ENCODE measurements at regions not wholly inside any gene's neighbourhood (a gene's known extent, or its start where the extent isn't known, plus 50 kb on each side); places are given as distances from the start of the nearest gene placed in this dataset.
"Not testable (repeated sequence)": the region's sequence is repeated elsewhere in the genome, so short reads cannot be mapped to it uniquely, and the experiment has no call there.

DNA sequence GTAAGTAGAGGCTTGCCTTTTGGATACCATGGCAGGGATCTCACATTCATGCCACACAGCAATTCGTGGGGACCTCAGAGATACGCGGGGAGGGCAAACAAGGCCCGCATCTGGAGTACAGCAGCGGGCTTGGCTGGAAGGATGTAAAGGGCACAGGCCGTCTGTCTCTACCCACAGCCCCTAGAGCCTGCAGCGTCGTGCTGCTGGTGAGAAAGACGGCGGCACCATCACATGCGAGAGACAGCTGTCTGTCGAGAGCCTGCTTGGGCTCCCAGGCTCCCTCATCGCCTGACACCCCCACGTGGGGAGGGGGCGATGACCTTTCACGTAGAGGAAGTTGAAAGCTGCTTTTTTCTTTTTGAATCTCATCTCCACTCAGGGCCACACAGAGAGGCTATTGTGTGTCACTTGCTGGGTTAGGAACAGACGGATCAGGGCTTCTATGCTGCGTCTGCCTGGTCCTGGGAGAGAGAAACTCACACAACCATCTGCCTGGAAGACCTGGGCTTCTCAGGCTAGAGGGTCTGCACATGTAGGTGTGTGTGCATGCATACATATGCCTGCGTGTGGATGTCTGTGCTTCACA, 134.6 kb upstream of the PPP1R26 start:
- DNase-seq: no peak

DNA sequence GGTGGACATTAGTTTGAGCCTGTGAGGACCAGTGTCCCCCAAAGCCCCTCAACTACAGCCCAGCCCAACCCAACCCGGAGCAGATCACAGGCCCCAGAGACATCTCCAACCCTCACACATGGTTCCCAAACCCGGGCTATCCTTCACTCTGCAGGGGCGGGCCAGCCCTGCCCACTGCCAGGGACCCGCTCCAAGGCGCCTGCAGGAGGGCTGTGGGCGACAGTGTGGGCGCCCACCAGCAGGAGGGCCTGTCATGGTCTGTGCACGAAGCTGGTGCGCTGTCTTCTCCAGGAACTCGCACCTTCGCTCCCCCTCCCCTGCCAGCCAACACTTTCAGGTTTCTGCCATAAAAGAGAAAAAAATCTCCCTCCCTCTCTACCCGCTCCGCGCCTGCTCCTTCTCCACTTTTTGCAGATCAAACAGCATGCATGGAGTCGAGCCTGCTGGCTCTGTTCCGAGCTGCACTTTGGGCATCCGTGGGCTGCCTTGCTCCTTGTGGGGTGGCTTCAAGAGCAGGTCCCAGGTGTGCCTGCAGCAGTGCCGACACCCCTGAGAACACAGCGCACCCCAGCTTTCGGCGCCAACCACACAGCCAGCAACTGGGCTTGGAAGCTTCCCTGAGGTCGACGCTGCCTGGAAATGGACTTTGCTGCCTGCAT, 133.7 kb upstream of the PPP1R26 start:
- DNase-seq: no peak

DNA sequence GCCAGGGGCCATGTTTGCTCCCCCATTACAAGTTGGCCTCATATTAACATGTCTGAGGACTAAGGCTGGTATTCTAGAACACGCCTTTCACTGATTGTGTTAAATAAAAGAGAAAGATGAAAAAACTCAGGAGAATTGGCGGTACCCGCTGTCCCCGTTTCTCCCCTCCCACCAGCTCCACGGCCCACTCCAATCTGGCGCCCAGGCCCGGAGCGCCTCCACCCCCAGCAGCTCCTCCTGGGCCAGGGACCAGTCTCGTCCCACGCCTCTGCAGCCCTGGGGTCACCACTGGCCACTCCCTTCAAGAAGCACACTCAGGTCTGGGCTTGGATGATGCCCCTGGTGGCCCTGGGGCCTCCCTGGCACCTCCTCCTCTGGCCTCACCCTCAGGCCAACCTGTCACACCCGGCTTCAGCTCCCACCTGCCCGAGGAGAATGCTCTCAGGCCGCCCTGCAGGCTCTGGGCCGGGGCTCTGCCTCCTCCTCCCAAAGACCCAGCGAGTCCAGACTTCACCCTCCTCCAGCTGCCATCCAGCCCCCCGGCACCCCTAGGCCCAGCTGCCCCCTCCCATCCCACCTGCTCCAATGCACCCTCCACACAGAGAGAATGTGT, 133.0 kb upstream of the PPP1R26 start:
- no peak for DNase-seq

DNA sequence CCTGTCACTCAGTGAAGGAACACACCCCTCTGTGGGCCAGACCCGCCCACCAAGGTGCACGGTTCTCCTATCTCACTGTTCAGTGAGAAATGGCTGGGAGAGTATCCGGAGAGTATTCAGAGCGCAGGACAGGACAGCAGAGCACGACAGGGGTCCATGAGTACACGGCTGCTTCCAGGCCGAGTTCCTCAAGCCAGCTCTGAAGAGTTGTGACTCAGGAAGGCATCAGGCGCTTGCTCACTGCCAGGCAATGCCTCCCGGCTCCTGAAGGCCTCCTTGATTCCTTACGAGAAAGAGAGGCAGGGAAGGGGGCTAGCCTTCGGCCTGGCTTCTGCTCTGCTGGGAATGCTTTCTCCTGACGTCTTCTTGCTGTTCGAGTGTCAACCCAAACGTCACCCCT, 132.1 kb upstream of the PPP1R26 start:
- DNase-seq: no peak

DNA sequence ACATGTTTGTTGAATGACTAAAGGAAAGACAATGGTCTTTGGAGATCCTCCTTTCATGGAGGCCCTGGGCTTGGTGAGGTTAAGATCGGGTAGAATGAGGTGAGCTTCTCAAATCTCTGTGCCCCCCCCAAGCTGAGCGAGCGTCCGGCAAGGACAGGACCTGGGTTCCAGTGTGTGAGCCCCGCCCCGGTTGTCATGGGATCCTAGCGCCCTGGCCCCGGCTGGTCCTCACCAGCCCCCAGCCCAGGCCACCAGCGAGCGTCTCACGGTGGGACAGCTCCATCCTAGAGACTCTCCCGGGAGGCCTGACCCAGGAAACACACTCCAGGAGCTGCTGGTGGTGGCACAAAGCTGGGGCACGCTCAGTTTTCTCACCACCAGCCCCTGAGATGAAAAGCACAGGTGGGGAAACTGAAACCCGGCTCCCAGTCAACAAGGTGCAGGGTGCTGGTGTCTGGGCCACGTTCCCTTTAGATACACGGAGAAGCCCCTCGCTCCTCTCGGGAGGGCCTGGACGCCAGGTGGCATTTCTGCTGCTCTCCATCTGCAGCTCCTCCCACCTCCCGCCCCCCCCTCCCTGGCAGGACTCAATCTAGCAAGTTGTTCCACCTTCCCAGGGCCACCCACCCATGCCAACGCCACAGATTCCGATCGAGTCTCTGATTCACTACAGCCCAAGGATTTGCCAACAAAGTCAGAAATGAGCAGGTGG, 131.3 kb upstream of the PPP1R26 start:
- no peak for DNase-seq

DNA sequence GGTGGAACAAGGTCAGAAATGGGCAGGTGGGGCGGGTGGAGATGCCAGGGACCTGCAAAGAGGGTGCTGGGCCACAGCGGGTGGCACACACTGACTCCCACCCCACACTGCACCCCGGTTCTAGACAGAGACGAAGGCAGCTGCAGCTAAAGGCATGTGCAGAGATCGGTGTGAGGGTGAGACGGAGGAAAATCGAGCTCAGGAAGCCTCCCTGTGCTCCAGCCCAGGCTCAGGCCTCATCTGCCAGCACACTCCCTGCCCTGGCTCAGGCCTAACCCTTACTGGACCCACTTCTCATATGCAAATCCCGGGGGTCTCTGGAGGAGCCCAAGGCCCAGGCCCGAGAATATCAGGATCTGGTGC, 130.8 kb upstream of the PPP1R26 start:
- no peak for DNase-seq

DNA sequence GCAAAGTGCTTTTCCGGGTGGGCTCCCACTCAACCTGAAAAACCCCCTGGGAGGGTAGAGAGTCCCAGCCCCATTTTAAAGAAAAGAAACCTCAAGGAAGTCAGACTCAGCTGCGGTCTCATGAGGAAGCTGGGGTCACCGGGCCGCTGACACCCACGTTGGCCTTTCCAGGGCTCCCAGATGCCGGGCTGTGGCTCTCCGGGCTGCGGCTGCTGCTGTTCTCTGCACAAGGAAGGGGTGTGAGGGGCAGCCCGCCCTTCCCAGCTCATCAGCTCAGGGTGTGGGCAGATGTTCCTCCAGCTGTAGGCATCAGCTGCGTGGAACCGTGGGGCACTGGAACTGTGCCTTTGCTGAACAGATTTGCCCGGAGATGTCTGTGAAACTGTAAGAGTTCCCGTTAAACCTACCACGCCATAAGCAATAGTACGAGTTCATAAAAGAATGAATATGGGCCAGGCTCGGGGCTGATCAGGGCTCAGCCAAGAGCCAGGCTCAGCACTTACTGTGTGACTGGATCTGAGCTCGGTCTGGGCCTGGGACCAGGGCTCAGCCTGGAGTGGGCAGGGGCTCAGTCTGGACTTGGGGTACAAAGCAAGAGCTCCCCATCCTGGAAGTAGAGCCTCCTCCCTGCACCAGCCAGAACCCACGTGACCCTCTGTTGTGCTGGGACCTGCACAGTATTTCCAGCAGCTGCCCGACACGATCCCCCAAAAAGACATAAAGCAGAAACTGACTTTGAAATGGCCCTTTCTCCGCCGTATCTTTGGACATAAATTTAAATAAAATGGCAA, 130.2 kb upstream of the PPP1R26 start:
- no peak for DNase-seq

DNA sequence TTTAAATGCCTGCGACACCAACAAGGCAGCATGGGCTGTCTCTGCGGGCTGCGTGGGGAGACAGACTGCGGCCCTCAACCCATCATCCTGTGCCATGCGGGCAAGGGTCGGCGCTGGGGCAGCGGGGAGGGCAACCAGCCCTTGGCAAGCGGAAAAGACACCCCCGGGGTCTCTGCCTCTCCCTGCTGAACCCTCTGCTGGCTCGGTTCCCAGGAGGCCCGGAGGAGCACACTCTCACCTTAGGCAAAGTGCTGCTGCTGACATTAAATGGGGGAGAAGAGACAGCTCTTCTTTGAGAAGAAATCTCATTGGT, 129.6 kb upstream of the PPP1R26 start:
- DNase-seq: no peak

DNA sequence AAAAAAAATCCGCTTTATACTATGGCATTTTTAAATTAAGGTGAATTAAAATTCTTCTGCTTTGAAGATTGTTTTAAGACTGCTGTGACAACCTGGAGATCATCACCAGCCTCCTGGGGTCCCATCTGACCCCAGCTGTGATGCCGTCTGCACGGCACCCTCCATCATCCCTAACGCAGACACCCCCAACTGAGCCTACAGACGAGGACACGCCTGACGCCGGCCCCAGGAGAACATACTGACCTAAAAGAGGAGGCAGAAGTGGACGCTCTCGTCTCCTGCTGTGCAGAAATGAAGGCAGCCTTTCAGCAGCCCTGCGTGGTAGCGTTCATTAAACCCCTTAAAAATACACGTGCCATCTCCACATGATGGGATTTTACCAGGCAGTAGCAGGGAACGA, 125.6 kb upstream of the PPP1R26 start:
- DNase-seq: no peak

DNA sequence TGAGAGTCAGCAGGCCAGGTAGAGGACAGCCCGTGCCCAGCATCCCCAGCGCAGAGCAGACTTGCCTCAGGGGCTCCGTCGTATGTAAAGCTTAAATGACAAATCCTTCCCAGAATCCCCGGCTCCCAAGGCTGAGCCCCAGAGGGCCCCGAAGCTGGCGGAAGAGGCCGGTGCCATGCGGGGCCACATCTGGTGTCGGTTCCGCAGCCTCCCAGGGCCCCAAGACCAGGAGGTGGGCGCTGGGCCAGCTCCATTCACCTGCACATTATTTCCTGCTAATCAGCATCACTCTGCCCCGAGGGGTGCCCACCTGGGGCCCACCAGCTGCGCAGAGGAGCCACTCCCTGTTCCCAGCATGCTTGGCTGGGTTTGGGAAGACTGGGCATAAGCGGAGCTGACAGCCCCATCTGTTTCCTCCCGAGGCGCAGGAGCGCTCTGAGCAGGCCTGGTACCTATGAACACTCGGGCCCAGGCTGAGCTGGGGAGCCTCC, 124.0 kb upstream of the PPP1R26 start:
- no peak for DNase-seq

DNA sequence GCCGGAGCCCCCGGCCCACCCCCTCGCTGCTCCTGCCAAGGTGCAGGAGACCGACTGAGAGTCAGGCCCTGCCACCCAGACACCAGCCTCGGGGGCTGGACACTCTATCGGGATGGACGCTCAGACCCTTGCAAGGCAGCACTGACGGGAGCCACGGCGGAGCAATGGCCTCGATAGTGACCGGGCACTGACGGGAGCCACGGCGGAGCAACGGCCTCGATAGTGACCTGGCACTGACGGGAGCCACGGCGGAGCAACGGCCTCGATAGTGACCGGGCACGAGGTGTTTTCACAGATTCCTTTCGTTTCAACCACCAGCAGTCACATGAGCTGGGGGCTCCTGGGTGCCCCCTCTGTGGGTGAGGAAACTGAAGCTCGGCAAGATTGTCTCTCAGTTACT, 123.6 kb upstream of the PPP1R26 start:
- no peak for DNase-seq

DNA sequence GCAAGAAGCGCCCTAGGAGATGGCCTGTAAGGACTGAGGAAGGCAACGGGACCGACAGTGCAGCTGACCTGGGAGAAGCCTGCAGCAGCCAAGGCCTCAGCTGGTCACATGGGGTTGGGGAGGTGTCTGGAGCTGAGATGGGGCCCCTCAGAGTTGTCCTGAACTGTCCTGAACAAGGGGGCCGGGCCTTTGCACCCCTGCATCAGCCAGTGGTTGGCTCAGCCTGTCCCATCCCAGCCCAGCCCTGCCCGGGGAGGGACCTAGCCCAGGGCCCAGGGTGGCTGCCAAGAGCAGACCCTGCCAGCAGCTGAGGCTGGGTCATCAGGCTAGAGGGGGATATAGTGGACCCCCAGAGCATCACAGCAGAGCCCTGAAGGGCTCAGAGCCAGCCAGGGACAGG, 122.8 kb upstream of the PPP1R26 start:
- no peak for DNase-seq

DNA sequence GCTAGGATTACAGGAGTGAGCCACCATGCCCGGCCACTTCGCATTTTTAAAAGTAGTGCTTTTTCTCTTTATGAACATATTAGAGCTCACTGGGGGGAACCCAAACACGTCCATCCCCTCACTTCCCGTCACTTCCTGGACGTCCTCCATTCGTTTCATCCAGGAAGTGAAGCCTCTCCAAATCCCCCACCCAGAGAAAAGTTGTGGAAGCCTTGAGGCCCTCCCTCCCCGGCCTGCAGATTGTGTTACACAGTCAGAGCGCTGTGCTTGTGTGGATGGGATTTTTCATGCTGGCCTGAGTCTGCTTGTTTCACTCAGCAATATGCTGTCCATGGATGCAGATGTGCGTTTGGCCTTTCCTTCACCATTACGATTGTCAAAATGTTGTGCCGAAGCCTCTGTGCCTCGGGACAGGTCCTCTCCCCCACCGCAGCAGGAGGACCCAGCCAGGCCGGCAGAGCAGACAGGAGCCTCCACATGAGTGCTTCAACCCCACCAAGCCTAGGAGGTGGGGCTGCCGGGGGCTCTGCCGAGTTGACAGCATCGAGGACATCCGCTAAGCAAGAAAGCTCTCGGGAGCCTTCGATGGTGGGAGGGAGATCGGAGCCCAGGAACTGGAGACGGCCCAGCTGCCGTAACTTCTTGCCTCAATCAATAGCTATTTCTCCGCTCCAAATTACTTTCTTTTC, 121.6 kb upstream of the PPP1R26 start:
- DNase-seq: no peak

DNA sequence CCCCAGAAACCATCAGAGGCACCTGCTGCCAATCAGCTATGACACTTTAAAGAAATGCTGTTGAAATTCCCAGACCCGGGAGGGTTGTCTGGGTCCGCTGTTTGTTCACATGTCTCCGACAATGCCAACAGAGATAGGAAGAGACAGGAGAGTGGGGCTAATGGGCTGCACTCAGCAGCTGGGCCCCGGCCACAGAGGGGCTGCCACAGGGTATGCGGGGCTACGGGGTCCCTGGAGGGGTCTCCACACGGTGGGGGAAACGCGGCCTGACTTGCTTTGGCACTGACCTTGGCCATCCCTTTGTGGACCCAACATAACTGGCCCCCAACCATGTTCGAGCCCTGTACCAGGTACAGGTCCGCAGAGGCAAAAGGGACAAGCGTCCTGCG, 121.0 kb upstream of the PPP1R26 start:
- DNase-seq: no peak

DNA sequence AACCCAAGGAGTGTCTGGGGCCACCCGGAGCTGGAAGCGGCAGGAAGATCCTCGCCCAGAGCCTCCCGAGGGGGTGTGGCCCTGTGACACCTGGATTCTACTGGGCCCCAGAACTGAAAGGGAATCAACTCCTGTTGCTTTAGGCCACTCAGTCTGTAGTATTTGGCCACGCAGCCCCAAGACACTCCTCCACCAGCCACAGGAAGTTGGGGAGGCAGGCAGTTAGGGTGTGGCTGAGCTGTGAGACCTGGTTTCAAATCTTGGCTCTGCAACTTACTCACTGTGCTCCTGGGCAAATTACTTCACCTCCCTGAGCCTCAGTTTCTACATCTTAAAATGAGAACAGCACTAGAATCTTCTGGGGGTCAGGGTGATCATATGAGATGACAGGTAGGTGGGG, 119.8 kb upstream of the PPP1R26 start:
- DNase-seq: no peak

DNA sequence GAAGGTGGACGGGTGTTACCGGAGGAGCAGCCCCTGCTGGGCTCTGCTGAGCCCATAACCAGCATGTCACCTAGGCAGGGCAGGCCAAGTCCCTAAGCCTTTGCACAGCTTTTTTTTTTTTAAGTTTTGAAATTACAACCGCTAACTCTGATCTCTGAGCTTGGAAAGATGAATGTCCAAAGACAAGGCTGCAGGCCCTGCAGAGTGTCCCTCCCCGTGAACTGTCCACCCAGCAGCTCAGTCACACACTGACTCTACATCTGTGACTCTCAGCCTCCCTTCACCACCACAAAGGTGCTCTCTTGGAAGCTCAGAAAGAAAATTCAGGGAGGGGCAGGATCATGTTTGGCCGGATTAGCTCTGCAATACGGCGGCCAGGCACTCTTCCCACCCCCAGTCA, 119.0 kb upstream of the PPP1R26 start:
- no peak for DNase-seq

DNA sequence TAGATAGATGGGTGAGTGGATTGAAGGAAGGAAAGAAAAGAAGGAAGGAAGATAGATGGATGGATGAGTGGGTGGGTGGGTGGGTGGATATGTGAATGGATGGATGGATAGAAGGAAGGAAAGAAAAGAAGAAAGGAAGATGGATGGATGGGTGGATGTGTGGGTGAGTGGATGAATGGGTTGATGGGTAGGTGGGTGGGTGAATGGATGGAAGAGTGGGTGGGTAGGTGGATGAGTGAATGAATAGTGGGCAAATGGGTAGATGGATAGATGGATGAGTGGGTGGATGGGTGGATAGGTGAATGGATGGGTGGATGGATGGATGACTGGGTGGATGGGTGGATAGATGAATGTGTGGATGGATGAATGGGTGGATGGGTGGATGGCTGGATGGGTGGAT, 117.9 kb upstream of the PPP1R26 start:
- not testable (repeated sequence) for DNase-seq

DNA sequence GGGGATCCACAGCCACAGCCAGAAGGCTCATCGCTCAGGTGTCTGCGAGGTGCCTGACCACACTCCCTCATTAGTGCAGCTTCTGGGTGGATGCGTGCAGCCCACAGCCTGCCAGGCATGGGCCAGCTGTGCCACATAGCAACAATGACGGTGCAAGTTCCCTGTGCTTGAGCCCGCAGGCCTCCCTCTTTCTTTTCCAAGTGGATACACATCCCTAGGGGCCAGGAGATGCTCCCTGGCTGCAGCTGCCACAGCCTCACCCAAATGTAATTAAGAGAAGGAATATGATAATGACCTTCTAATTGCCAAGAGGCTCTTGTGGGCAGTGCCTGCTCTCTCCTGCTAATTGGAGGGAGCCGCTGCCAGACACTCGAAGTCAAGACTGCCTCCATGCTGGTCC, 116.0 kb upstream of the PPP1R26 start:
- DNase-seq: no peak

DNA sequence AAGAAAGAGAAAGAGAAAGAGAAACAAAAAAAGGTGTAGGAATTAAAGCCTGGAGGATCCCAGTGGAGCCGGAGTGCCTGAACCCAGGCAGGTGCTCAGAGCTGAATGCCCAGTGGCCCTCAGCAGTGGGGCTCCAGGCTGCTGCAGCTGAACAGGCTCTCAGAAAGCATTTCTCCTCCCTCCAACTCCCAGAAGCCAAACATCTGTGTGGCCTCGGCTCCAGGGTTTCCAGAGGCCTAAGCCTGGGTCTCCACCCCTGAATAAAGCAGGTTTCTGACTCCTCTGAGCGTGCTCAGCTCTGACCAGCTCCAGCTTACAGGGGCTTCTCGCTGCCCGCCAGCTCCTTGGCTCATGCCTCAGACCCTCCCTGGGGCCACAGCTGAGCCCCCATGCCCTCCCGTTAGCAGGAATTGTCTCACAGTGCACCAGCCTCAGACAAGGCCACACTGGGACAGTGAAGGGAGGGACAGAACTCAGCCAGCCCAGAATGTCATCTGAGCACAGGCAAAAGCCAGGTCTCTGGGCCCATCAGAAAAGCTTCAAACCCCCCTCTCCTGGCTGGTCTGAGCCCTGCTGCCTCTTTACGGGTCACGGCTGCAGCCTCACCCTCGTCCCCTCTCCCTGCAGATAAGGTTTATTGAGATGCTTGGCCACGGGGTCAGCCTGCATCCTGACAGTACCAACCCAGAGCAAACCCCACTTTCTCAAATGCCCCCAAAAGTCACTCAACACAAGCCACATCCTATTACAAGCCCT, 114.4 kb upstream of the PPP1R26 start:
- no peak for DNase-seq

DNA sequence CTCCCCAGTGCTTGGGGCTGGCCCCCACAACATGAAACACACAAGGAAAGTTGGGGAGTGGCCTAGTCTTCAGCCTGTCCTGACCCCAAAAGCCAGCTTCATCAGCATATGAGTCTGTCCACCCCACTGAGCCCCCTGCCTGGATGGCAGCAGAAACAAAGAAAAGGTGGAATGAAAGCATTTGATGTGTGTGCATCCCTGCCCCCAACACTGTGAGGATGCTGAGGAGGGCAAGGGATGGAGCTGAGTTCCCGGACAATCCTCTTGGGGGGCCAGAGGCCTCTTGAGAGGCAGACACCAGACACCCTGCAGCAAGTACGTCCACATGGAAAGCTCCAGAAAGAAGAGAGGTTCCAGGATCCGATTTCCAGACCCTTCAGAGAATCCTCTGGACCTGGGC, 113.5 kb upstream of the PPP1R26 start:
- DNase-seq: no peak

DNA sequence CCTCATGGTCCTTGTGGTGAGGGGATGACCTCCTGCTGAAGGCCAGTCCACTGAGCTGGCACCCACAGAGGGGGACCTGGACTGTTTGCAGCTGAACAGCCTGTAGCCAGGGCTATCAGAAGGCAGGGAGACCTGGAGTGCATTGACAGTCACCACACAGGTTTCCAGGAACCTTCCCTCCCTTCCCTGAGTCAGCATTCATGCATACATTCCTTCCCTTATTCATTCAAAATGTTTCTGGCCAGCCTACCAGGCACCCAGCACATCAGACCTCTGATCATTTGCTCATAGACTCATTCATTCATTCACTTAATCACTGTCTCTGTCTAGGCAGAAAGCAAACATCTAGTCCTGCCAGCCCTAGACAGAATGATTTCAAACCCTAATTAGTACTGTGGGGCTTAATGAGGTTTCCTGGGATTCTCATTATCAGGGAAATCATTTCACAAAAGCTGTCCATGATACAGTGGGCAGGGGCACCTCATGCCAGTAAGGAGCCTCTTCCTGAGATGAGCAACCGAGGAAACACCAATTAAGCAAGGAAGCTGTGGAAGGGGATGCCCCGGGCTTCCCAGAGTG, 110.1 kb upstream of the PPP1R26 start:
- no peak for DNase-seq
